Gastrocnemius medialis (tissue), 4 donors: ENCODE measurements at regions not wholly inside any gene's neighbourhood (a gene's known extent, or its start where the extent isn't known, plus 50 kb on each side); places are given as distances from the start of the nearest gene placed in this dataset.

Experiments
- ATAC-seq, 2 donors: fragments of 150-250 bp; one replicate each; pipeline ENCODE4 v1.9.1; 2016
- DNase-seq, 2 donors: peaks; one replicate each; pipeline ENCODE4 v3.0.0-alpha.2; 2019
- H3K27ac ChIP-seq, 4 donors: fragments of 200-600 bp; sonication (generic); 1 replicate in 1 of 4; 2 replicates in 3 of 4; pipeline ENCODE4 v1.5.1; 2016 to 2018; ENCODE audit warnings: mild to moderate bottlenecking in 2 of 4, moderate library complexity in 1 of 4
- H3K27me3 ChIP-seq, 3 donors: fragments of 200-600 bp; sonication (generic) in 2 of 3; 1 replicate in 1 of 3; 2 replicates in 2 of 3; pipeline versions ENCODE4 v1.5.1 to v1.6.0; 2016 to 2019; ENCODE audit warnings: mild to moderate bottlenecking in 1 of 3, moderate library complexity in 1 of 3
- H3K36me3 ChIP-seq, 2 donors: fragments of 200-600 bp; sonication (generic) in 1 of 2; one replicate each; pipeline ENCODE4 v1.5.1; 2017 to 2018
- H3K4me1 ChIP-seq, 2 donors: fragments of 200-600 bp; sonication (generic) in 1 of 2; one replicate each; pipeline ENCODE4 v1.5.1; 2016 to 2017; ENCODE audit warnings: mild to moderate bottlenecking in 2 of 2
- H3K4me3 ChIP-seq, 4 donors: fragments of 200-600 bp; sonication (generic) in 3 of 4; 1 replicate in 1 of 4; 2 replicates in 3 of 4; pipeline ENCODE4 v1.5.1; 2016 to 2019; ENCODE audit warnings: mild to moderate bottlenecking in 2 of 4
- H3K9me3 ChIP-seq, 3 donors: fragments of 200-600 bp; sonication (generic) in 2 of 3; 1 replicate in 1 of 3; 2 replicates in 2 of 3; pipeline ENCODE4 v1.5.1; 2016 to 2019
- POLR2A ChIP-seq, 2 donors: fragments of 450-650 bp; IDR thresholded peaks; one replicate each; pipeline ENCODE4 v1.6.1; 2017; ENCODE audit warnings: antibody characterized with exemption in 2 of 2, mild to moderate bottlenecking in 2 of 2, moderate library complexity in 2 of 2
- in situ Hi-C, 4 donors: fragments of 200-750 bp; cut with MboI; loops; one replicate each; pipeline versions ENCODE4 v1.15.0 to v1.8.0; 2017; ENCODE audit warnings: low sequenced_read_pairs in 4 of 4
- intact Hi-C: fragments of 100-400 bp; cut with DNase I; formaldehyde crosslinking; loops from one replicate; pipeline ENCODE4 v1.15.1; 2023; ENCODE audit warnings: low total_unique reads
- TF ChIP-seq, protein P1 (sequence below), 5 experiments: fragments of 450-650 bp in 3 of 5; fragments of 200-600 bp in 2 of 5; sonication (generic) in 2 of 5; IDR thresholded peaks in 4 of 5; conservative IDR thresholded peaks in 1 of 5; 1 replicate in 4 of 5; 2 replicates in 1 of 5; pipeline ENCODE4 v1.5.1; 2016 to 2019; ENCODE audit warnings: antibody characterized with exemption in 5 of 5, mild to moderate bottlenecking in 3 of 5, moderate library complexity in 3 of 5

DNA sequence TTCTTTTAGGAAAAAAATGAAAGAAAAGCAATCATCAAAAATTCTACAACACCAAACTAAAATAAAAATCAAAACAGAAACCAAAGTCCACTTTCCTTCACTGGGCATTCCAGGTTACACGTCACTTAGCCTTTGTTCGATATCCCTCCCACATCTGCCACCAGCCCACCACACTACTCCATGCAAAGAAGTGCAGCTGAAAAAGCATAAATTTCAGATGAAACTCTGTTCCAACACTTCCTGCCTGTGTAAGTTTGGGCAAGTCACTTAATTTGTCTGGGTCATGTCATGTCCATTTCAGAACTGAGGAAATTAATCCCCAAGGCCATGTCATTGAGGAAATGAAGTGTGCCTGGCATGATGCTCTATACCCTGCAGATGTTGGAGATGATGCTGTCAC lies 354.3 kb upstream of the USP24 start:
- no peaks in the 10 kb centered on the region for H3K9me3 ChIP-seq
- intact Hi-C loops (no loop called here), in situ Hi-C loops (no loop called here)
- DNase-seq = no peak
- H3K4me1 ChIP-seq = peaks cover 7 to 8% of the 10 kb centered on the region in 2 donors
- no peak for ATAC-seq
- H3K27ac ChIP-seq = no peak overlapping the region
- no peak for TF ChIP-seq POLR2A (IDR thresholded peaks at IDR 0.05)
- TF ChIP-seq, protein P1, sequence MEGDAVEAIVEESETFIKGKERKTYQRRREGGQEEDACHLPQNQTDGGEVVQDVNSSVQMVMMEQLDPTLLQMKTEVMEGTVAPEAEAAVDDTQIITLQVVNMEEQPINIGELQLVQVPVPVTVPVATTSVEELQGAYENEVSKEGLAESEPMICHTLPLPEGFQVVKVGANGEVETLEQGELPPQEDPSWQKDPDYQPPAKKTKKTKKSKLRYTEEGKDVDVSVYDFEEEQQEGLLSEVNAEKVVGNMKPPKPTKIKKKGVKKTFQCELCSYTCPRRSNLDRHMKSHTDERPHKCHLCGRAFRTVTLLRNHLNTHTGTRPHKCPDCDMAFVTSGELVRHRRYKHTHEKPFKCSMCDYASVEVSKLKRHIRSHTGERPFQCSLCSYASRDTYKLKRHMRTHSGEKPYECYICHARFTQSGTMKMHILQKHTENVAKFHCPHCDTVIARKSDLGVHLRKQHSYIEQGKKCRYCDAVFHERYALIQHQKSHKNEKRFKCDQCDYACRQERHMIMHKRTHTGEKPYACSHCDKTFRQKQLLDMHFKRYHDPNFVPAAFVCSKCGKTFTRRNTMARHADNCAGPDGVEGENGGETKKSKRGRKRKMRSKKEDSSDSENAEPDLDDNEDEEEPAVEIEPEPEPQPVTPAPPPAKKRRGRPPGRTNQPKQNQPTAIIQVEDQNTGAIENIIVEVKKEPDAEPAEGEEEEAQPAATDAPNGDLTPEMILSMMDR (IDR thresholded peaks at IDR 0.05 in 4 of 5, conservative IDR thresholded peaks at IDR 0.05 in 1 of 5) = no peak
- H3K36me3 ChIP-seq = no peaks in the 10 kb centered on the region
- no peak overlapping the region for H3K4me3 ChIP-seq
- H3K27me3 ChIP-seq = no peaks in the 10 kb centered on the region

DNA sequence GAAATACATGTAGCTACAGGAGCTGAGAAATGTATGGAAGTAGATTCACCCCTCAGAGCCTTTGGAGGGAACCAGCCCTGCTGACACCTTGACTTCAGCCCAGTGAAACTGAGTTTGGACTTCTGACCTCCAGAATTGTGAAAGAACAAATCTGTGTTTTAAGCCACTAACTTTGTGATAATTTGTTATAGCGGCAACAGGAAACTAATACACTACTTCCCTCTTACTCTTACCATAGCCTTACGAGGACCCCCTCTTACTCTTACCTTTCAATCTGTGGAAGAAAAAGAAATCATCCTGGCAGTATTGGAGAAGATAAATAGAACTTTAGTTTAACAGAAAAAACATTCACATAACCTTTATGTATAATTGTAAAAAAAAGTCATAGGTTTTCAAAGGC lies 353.6 kb upstream of the USP24 start:
- H3K27ac ChIP-seq = no peak overlapping the region
- no peak for ATAC-seq
- TF ChIP-seq, protein P1 (IDR thresholded peaks at IDR 0.05 in 4 of 5, conservative IDR thresholded peaks at IDR 0.05 in 1 of 5) = no peak
- TF ChIP-seq POLR2A (IDR thresholded peaks at IDR 0.05) = no peak
- intact Hi-C loops = no loop called here
- H3K9me3 ChIP-seq = no peaks in the 10 kb centered on the region
- H3K36me3 ChIP-seq = no peaks in the 10 kb centered on the region
- no peak overlapping the region for H3K4me3 ChIP-seq
- no peak for DNase-seq
- H3K4me1 ChIP-seq = peaks cover 7 to 8% of the 10 kb centered on the region in 2 donors
- in situ Hi-C loops = no loop called here
- no peaks in the 10 kb centered on the region for H3K27me3 ChIP-seq

DNA sequence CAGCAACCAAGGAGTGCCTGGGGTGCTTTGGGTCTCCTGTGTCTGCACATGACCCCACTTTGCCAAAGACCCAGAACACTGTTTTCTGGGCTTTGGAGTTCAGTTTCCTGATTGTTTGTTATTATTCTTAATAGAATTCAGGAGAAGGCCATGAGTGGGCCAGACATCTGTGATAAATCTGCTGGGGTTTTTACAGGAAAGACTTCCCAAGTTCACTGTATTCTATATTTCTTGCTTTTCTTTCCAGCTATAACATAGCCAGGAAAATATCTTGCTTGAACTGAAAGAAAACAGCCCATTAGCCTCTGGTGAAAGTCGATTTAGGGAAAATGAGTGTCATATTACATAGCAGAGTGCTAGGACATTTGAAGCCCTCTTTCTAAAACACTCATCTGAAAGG lies 345.1 kb upstream of the USP24 start:
- ATAC-seq (no peak), DNase-seq (no peak)
- no peak overlapping the region for H3K27ac ChIP-seq
- in situ Hi-C loops = no loop called here
- H3K9me3 ChIP-seq = no peaks in the 10 kb centered on the region
- no peaks in the 10 kb centered on the region for H3K27me3 ChIP-seq
- no peaks in the 10 kb centered on the region for H3K36me3 ChIP-seq
- intact Hi-C loops = no loop called here
- no peak overlapping the region for H3K4me3 ChIP-seq
- TF ChIP-seq POLR2A (IDR thresholded peaks at IDR 0.05) = no peak
- TF ChIP-seq, protein P1 (IDR thresholded peaks at IDR 0.05 in 4 of 5, conservative IDR thresholded peaks at IDR 0.05 in 1 of 5) = no peak
- H3K4me1 ChIP-seq = peaks cover 0 to 3% of the 10 kb centered on the region in 2 donors

DNA sequence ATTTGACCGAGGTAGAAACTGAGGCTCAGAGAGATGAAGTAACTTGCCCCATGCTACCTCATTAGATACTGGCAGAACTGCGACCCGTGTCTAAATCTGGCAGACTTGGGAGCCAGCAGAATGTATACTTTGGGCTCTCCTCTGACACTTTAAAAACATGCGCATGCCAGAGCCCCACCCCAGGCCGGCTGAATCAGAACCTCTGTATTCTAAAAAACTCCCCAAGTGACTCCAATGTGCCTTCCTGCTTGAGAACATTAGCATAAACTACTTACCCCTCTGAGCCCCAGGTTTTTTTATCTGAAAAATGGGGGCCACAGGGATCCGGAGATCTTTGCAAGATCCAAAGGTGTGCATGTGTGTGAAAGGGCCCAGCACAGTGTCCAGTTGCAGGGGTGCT lies 344.7 kb upstream of the USP24 start:
- ATAC-seq (no peak), DNase-seq (no peak)
- intact Hi-C loops (no loop called here), in situ Hi-C loops (no loop called here)
- H3K27me3 ChIP-seq = no peaks in the 10 kb centered on the region
- no peak for TF ChIP-seq POLR2A (IDR thresholded peaks at IDR 0.05)
- TF ChIP-seq, protein P1 (IDR thresholded peaks at IDR 0.05 in 4 of 5, conservative IDR thresholded peaks at IDR 0.05 in 1 of 5) = no peak
- H3K4me3 ChIP-seq = no peak overlapping the region
- no peaks in the 10 kb centered on the region for H3K36me3 ChIP-seq
- H3K27ac ChIP-seq = no peak overlapping the region
- H3K4me1 ChIP-seq = peaks cover 0 to 3% of the 10 kb centered on the region in 2 donors
- no peaks in the 10 kb centered on the region for H3K9me3 ChIP-seq

- peak in 1 of 2 donors; percentile 44 for ATAC-seq
- in situ Hi-C loops (no loop called here), intact Hi-C loops (no loop called here)
- H3K36me3 ChIP-seq = no peaks in the 10 kb centered on the region
- no peak for DNase-seq
- no peaks in the 10 kb centered on the region for H3K9me3 ChIP-seq
- no peak overlapping the region for H3K4me3 ChIP-seq
- H3K27ac ChIP-seq = peak overlapping the region in 1 of 4 donors; percentile 16
- peaks cover 0 to 3% of the 10 kb centered on the region in 2 donors for H3K4me1 ChIP-seq
- no peak for TF ChIP-seq POLR2A (IDR thresholded peaks at IDR 0.05)
- TF ChIP-seq, protein P1 (IDR thresholded peaks at IDR 0.05 in 4 of 5, conservative IDR thresholded peaks at IDR 0.05 in 1 of 5) = no peak
- no peaks in the 10 kb centered on the region for H3K27me3 ChIP-seq
These were observed 344.0 kb upstream of the USP24 start for GRCh38 chr1:55559161-55559611.
